Endothelial cell (in vitro differentiated cells): ENCODE measurements at regions not wholly inside any gene's neighbourhood (a gene's known extent, or its start where the extent isn't known, plus 50 kb on each side); places are given as distances from the start of the nearest gene placed in this dataset.

ENCODE experiments used
- DNase-seq: peaks from one replicate; pipeline ENCODE4 v3.0.0; 2021; ENCODE audit warnings: low spot score
- H3K27ac Mint-ChIP-seq: one replicate; pipeline ENCODE4 v1.8.0; 2021; ENCODE audit warnings: mixed read lengths, inconsistent platforms; ENCODE audit not compliant: unreplicated experiment
- H3K27me3 Mint-ChIP-seq: one replicate; pipeline ENCODE4 v1.8.0; 2021; ENCODE audit warnings: mild to moderate bottlenecking, moderate library complexity, mixed read lengths, inconsistent platforms; ENCODE audit not compliant: unreplicated experiment
- H3K36me3 Mint-ChIP-seq: one replicate; pipeline ENCODE4 v1.8.0; 2021; ENCODE audit warnings: mild to moderate bottlenecking, low read depth, mixed read lengths, inconsistent platforms; ENCODE audit not compliant: unreplicated experiment
- H3K4me1 Mint-ChIP-seq: one replicate; pipeline ENCODE4 v1.8.0; 2021; ENCODE audit warnings: mild to moderate bottlenecking, mixed read lengths, inconsistent platforms; ENCODE audit not compliant: unreplicated experiment
- H3K4me3 Mint-ChIP-seq: one replicate; pipeline ENCODE4 v1.8.0; 2021; ENCODE audit warnings: mild to moderate bottlenecking, mixed read lengths, inconsistent platforms; ENCODE audit not compliant: unreplicated experiment
- H3K9me3 Mint-ChIP-seq: one replicate; pipeline ENCODE4 v1.8.0; 2021; ENCODE audit warnings: mixed read lengths, inconsistent platforms; ENCODE audit not compliant: unreplicated experiment
- CTCF ChIP-seq: fragments of 200-600 bp; sonication (generic); IDR thresholded peaks from one replicate; pipeline ENCODE4 v1.5.0; 2021; ENCODE audit warnings: antibody characterized with exemption; ENCODE audit not compliant: unreplicated experiment

DNA sequence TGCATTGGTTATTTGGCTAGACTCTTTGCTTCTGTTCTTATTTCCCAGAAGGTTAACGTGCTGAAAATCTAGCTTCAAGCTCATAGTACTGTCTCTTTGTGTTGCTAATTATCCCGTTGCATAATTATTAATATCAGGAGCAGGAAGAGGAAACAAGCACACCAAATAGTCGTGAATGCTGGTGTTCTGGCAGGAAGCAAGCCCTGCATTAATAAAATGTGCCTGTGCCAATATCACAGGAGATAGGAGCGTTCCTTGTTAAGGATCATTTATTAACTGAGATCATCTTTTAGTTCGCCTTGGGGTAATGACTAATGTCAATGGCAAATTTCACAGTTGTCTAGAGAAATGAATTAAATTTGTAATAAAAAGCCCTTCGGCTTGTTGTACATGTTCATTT, 893.0 kb upstream of the POU3F3 start:
- Mint-ChIP-seq H3K9me3 (no peaks in the 10 kb centered on the region), H3K27ac (no peak overlapping the region), H3K27me3 (no peaks in the 10 kb centered on the region), H3K4me1 (no peaks in the 10 kb centered on the region), H3K4me3 (no peak overlapping the region), H3K36me3 (no peaks in the 10 kb centered on the region)
- no peak for DNase-seq
- no peak for TF ChIP-seq CTCF

DNA sequence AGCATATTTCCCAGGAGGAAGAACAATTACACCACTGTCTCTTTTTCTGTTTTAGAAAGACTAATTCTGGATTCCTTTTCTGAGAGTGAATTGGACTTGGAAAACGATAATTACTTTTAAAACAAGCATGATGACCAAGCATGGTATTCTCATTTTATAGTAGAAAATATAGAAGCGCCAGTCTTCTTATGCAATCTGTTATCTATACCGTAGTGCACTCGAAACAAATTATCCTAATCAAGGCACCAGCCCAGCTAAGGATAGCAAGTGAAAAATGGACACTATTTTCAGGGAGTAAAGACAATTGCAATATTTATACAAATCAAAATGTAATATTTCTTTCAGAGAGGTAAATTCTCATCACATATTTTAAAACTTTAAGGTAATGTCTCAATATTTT, 892.1 kb upstream of the POU3F3 start:
- Mint-ChIP-seq H3K27ac (no peak overlapping the region), H3K27me3 (no peaks in the 10 kb centered on the region), H3K4me3 (no peak overlapping the region), H3K4me1 (no peaks in the 10 kb centered on the region), H3K36me3 (no peaks in the 10 kb centered on the region), H3K9me3 (no peaks in the 10 kb centered on the region)
- TF ChIP-seq CTCF, result no peak
- no peak for DNase-seq

DNA sequence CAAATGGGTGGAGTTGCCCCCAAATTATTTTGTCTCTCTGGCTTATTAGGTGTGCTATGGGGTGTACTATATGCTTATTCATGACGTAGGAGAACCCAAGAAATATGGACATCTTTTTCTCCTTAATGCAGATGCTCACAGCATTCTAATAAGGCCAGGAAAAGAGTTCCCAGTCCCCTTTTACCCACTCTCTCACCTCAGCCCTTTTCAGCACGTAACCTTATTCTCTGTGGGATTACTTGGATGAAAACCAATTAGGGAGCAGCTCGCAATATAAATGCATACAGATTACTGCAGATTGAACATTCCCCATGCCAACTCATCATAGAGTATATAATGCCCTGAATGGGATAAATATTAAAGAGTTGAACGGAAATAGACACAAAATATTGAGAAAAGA, 891.2 kb upstream of the POU3F3 start:
- H3K4me3 Mint-ChIP-seq, result no peak overlapping the region
- no peak for DNase-seq
- H3K9me3 Mint-ChIP-seq, result no peaks in the 10 kb centered on the region
- H3K27me3 Mint-ChIP-seq, result no peaks in the 10 kb centered on the region
- no peak overlapping the region for H3K27ac Mint-ChIP-seq
- no peaks in the 10 kb centered on the region for H3K36me3 Mint-ChIP-seq
- H3K4me1 Mint-ChIP-seq, result no peaks in the 10 kb centered on the region
- TF ChIP-seq CTCF, result no peak

DNA sequence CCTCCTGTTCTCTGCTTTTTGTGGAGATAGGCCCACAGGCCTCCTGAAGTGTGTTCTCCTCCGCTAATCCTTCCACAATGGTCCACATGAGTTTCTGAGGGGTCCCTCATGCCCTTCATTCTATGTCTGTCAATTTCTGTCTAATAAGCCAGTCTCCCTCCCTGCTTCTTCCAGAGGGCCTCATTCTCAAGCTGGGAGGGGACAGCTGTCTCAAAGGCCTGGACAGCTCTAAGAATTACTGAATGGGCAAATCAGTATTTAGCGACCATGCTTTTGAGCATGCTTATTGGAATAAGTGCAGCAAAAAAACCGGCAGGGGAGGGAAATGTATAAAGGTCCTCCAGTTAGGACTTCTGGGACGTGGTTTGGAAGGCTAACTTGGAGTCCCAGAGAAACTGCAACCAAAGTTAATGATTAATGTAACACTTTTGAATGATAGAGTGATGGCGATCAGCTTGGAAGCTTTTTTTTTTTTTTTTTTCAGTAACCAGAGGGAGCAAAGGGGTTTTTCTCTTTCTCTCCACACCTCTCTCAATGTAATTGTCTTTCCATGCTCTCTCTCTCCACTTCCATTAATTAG, 890.7 kb upstream of the POU3F3 start:
- no peak overlapping the region for H3K27ac Mint-ChIP-seq
- no peaks in the 10 kb centered on the region for H3K36me3 Mint-ChIP-seq
- H3K9me3 Mint-ChIP-seq, result no peaks in the 10 kb centered on the region
- no peaks in the 10 kb centered on the region for H3K27me3 Mint-ChIP-seq
- DNase-seq, result no peak
- TF ChIP-seq CTCF, result no peak
- H3K4me1 Mint-ChIP-seq, result no peaks in the 10 kb centered on the region
- H3K4me3 Mint-ChIP-seq, result no peak overlapping the region

- no peak overlapping the region for H3K4me3 Mint-ChIP-seq
- H3K27ac Mint-ChIP-seq, result no peak overlapping the region
- no peaks in the 10 kb centered on the region for H3K9me3 Mint-ChIP-seq
- no peaks in the 10 kb centered on the region for H3K27me3 Mint-ChIP-seq
- H3K36me3 Mint-ChIP-seq, result no peaks in the 10 kb centered on the region
- no peak for TF ChIP-seq CTCF
- H3K4me1 Mint-ChIP-seq, result no peaks in the 10 kb centered on the region
- DNase-seq, result no peak
Measured at GRCh38 chr2:103977241-103977640, 876.7 kb upstream of the POU3F3 start.
